Activated CD4-positive, CD25-positive, alpha-beta regulatory T cell treated with anti-CD3 and anti-CD28 coated beads, Interleukin-2, amount 50 U/mL, for 24 hours (primary cell): ENCODE measurements at regions not wholly inside any gene's neighbourhood (a gene's known extent, or its start where the extent isn't known, plus 50 kb on each side); places are given as distances from the start of the nearest gene placed in this dataset.
"Not testable (repeated sequence)": the region's sequence is repeated elsewhere in the genome, so short reads cannot be mapped to it uniquely, and the experiment has no call there.

Experiments used
- ATAC-seq, 2 donors: fragments of 150-1000 bp; cut with Tn5 transposase; one replicate each; pipeline ENCODE4 v1.10.0; 2021; ENCODE audit warnings: mild to moderate bottlenecking in 1 of 2, moderate library complexity in 1 of 2

- no peak for ATAC-seq
Observed at GRCh38 chr11:57920971-57921370, 102.7 kb upstream of the OR9Q1 start.

GRCh38 chr11:57932105-57932504 lies 91.6 kb upstream of the OR9Q1 start:
- no peak for ATAC-seq

DNA sequence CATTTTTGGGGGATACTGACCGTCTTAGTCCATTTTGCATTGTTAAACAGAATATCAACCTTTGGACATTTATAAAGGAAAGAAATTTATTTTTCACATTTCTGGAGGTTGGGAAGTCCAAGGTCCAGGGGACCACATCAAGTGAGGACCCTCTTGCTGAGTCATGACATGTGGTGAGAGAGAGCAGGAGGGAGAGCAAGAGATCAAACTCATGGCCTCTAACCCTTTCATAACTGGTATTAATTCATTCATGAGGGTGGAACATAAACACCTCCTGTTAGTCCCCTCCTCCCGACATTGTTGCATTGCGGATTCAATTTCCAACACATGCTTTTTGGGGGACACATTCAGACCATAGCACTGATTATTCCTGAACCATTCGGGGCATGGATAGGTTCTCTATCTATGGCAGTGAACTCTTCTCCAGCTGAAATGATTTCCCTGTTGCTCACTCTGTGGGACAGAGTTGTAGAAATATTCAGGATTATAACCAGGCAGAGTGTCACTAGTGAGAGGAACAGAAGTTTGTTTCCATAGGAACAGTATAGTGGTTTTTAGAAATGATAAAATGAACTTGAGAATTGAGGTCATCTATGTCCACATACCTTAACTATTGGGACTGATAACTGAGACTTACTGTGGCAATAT lies 88.2 kb upstream of the OR9Q1 start:
- no peak for ATAC-seq

- no peak for ATAC-seq
Observed at GRCh38 chr11:57936050-57936418, 87.6 kb upstream of the OR9Q1 start.

- ATAC-seq, result no peak
Observed at GRCh38 chr11:57937431-57937830, 86.2 kb upstream of the OR9Q1 start.

DNA sequence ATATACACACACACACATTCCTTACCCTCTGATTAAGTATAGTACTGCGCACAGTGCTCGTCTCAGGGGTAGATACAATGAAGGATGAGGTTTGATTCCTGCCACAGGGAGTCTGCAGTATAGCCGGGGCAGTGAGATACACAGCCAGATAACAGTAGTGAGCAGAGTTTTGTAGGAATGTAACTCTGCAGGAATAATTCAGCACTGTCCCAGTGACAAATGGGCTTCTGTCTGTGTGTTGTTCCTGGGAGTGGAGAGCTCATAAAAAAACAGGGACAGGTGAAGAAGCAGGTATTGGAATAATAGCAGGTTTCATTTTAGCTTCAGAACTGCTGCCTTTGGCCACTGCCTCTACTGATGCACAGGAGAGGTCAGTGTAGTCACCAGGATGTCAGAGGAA lies 85.3 kb upstream of the OR9Q1 start:
- no peak for ATAC-seq

- no peak for ATAC-seq
Observed at GRCh38 chr11:57940044-57940756, 83.5 kb upstream of the OR9Q1 start.

DNA sequence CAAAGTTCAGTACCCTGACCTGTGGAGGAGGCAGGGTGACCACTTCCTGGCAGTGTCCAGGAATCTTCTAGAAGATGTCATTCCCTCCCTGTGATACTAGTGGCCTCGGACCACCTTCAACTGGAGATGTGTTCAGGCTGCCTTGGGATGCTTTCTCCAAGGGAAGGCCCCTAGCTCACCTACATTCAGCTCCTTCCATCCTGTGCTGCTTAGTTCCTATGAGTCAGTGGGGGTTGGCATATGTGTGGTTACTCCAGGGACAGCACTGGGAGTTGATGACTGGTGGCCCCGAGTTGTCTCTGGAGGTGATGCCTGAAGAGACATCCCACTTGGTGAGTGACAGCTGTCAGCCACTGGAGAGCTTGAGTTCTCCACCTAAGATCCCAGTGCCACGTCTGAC lies 81.8 kb upstream of the OR9Q1 start:
- no peak for ATAC-seq

- no peak for ATAC-seq
Observed at GRCh38 chr11:57942808-57943207, 80.9 kb upstream of the OR9Q1 start.

- ATAC-seq, result not testable (repeated sequence)
Observed at GRCh38 chr11:57943766-57944165, 79.9 kb upstream of the OR9Q1 start.

DNA sequence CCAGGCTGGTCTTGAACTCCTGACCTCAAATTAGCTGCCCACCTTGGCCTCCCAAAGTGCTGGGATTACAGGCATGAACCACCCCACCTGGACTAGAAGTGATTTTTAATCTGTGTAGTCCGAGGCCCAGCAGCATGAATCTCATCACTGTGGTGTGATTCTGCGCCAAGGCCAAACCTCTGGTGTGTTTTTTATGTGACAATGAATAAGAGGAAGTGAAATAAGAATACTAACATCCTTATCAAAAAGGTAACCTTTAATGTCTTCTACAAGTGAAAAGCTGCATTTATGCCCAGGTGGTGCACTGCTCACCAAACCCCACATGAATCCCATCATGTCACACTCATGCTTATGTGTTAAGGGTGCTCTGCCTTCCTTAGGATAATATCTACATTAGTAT lies 77.1 kb upstream of the OR9Q1 start:
- no peak for ATAC-seq

DNA sequence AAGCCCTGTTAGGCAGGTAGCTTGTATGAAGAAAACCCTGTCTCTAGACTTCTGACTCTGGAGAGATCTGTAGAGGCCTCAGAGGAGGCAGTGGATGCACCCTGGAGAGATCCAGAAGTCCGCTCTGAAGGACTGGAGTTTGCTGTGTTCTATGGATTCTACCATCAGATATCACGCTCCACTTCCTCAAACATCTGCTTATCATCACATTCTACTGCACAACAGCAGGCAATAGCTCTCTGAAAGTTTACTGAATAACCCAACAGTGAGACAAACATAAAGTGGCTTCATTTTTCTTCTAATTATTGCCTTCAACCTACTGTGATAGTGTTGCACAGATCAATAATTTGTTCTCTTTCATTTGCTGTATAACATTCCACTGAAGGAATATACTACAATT lies 59.0 kb upstream of the OR9Q1 start:
- no peak for ATAC-seq

GRCh38 chr11:57971272-57972012 lies 52.2 kb upstream of the OR9Q1 start:
- ATAC-seq, result no peak

GRCh38 chr11:57972013-57972367 lies 51.7 kb upstream of the OR9Q1 start:
- no peak for ATAC-seq
